ENCODE measurements at regions not wholly inside any gene's neighbourhood (a gene's known extent, or its start where the extent isn't known, plus 50 kb on each side); places are given as distances from the start of the nearest gene placed in this dataset.

GRCh38 chr1:165109013-165109412, 247.5 kb downstream of the LMX1A start:
- TF ChIP-seq, protein P1, sequence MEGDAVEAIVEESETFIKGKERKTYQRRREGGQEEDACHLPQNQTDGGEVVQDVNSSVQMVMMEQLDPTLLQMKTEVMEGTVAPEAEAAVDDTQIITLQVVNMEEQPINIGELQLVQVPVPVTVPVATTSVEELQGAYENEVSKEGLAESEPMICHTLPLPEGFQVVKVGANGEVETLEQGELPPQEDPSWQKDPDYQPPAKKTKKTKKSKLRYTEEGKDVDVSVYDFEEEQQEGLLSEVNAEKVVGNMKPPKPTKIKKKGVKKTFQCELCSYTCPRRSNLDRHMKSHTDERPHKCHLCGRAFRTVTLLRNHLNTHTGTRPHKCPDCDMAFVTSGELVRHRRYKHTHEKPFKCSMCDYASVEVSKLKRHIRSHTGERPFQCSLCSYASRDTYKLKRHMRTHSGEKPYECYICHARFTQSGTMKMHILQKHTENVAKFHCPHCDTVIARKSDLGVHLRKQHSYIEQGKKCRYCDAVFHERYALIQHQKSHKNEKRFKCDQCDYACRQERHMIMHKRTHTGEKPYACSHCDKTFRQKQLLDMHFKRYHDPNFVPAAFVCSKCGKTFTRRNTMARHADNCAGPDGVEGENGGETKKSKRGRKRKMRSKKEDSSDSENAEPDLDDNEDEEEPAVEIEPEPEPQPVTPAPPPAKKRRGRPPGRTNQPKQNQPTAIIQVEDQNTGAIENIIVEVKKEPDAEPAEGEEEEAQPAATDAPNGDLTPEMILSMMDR (IDR thresholded peaks at IDR 0.05; ENCODE audit: extremely low read depth in 1 of 2, insufficient read depth in 1 of 2, low read depth in 1 of 2, low read length in 2 of 2), result no peak
- no peak for TF ChIP-seq EZH2 (IDR thresholded peaks at IDR 0.05; ENCODE audit: borderline replicate concordance, low read depth, low read length, severe bottlenecking)
- TF ChIP-seq POLR2A (IDR thresholded peaks at IDR 0.05; ENCODE audit: low read depth, low read length), result no peak
- TF ChIP-seq, protein P2, sequence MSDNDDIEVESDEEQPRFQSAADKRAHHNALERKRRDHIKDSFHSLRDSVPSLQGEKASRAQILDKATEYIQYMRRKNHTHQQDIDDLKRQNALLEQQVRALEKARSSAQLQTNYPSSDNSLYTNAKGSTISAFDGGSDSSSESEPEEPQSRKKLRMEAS (IDR thresholded peaks at IDR 0.05; ENCODE audit: insufficient read depth, insufficient read length), result no peak
- no peak for TF ChIP-seq POLR2AphosphoS5 (IDR thresholded peaks at IDR 0.05; ENCODE audit: insufficient read depth, low read depth, low read length)
- no peak for TF ChIP-seq MYC (IDR thresholded peaks at IDR 0.05; ENCODE audit: low read depth, low read length)
- no peak for TF ChIP-seq JUN (IDR thresholded peaks at IDR 0.05; ENCODE audit: borderline replicate concordance, insufficient read depth, insufficient read length, low read depth)
- TF ChIP-seq GATA2 (IDR thresholded peaks at IDR 0.05; ENCODE audit: insufficient read depth, insufficient read length, low read depth, low read length), result no peak

Data from endothelial cell of umbilical vein (primary cell).